ENCODE measurements at regions not wholly inside any gene's neighbourhood (a gene's known extent, or its start where the extent isn't known, plus 50 kb on each side); places are given as distances from the start of the nearest gene placed in this dataset.

GRCh38 chr3:74844428-74844827, 230.0 kb upstream of the CNTN3 start:
- Histone ChIP-seq H3K9me3 (ENCODE audit: control insufficient read depth, insufficient read depth, low read depth, low read length) (no peaks in the 10 kb centered on the region), H3K36me3 (ENCODE audit: control insufficient read depth, insufficient read depth, low read length) (no peaks in the 10 kb centered on the region), H3K4me3 (ENCODE audit: low read depth in 2 of 2, low read length in 2 of 2) (no peak overlapping the region), H3K27me3 (ENCODE audit: control insufficient read depth, insufficient read depth, low read length) (no peaks in the 10 kb centered on the region), H3K4me1 (ENCODE audit: control insufficient read depth, insufficient read depth, low read length) (no peaks in the 10 kb centered on the region), H3K27ac (ENCODE audit: low read length) (no peak overlapping the region)
- ChIA-PET CTCF (no interaction called here), POLR2A (no interaction called here)
- intact Hi-C loops (cut with micrococcal nuclease; ENCODE audit: unreplicated experiment), result no loop called here
- no peak for TF ChIP-seq SIN3A (IDR thresholded peaks at IDR 0.05; ENCODE audit: borderline replicate concordance, insufficient read depth, low read depth, low read length)
- no peak for TF ChIP-seq CTCF (IDR thresholded peaks at IDR 0.05)
- TF ChIP-seq POLR2AphosphoS5 (IDR thresholded peaks at IDR 0.05; ENCODE audit: low read depth, low read length), result no peak
- no peak for TF ChIP-seq REST (IDR thresholded peaks at IDR 0.05; ENCODE audit: insufficient read depth in 1 of 2, low read depth in 2 of 2, low read length in 1 of 2)
- TF ChIP-seq TCF7L2 (IDR thresholded peaks at IDR 0.05; ENCODE audit: low read depth, low read length), result no peak
- BruUV-seq (replicated peaks), result no TSS peak
- DNase-seq (ENCODE audit: low read depth, low spot score) (no peak), ATAC-seq (no peak)
- in situ Hi-C loops (cut with HindIII; ENCODE audit: low pct_unique_long_range_greater_than_20kb, low sequenced_read_pairs), result no loop called here

GRCh38 chr3:74842649-74843048, 228.2 kb upstream of the CNTN3 start:
- CTCF ChIA-PET, result no interaction called here
- Histone ChIP-seq H3K9me3 (ENCODE audit: control insufficient read depth, insufficient read depth, low read depth, low read length) (no peaks in the 10 kb centered on the region), H3K4me1 (ENCODE audit: control insufficient read depth, insufficient read depth, low read length) (no peaks in the 10 kb centered on the region), H3K36me3 (ENCODE audit: control insufficient read depth, insufficient read depth, low read length) (no peaks in the 10 kb centered on the region), H3K27ac (ENCODE audit: low read length) (no peak overlapping the region), H3K4me3 (ENCODE audit: low read depth in 2 of 2, low read length in 2 of 2) (no peak overlapping the region), H3K27me3 (ENCODE audit: control insufficient read depth, insufficient read depth, low read length) (no peaks in the 10 kb centered on the region)
- no TSS peak for BruUV-seq (replicated peaks)
- POLR2A ChIA-PET, result no interaction called here
- no peak for ATAC-seq
- TF ChIP-seq REST (IDR thresholded peaks at IDR 0.05; ENCODE audit: insufficient read depth in 1 of 2, low read depth in 2 of 2, low read length in 1 of 2), result no peak
- TF ChIP-seq POLR2AphosphoS5 (IDR thresholded peaks at IDR 0.05; ENCODE audit: low read depth, low read length), result no peak
- no peak for TF ChIP-seq TCF7L2 (IDR thresholded peaks at IDR 0.05; ENCODE audit: low read depth, low read length)
- no peak for TF ChIP-seq SIN3A (IDR thresholded peaks at IDR 0.05; ENCODE audit: borderline replicate concordance, insufficient read depth, low read depth, low read length)
- TF ChIP-seq CTCF (IDR thresholded peaks at IDR 0.05), result no peak
- in situ Hi-C loops (cut with HindIII; ENCODE audit: low pct_unique_long_range_greater_than_20kb, low sequenced_read_pairs), result no loop called here
- no peak for DNase-seq (ENCODE audit: low read depth, low spot score)
- intact Hi-C loops (cut with micrococcal nuclease; ENCODE audit: unreplicated experiment), result no loop called here

Measured in Panc1 (cell line).